G401 (cell line): ENCODE measurements at regions not wholly inside any gene's neighbourhood (a gene's known extent, or its start where the extent isn't known, plus 50 kb on each side); places are given as distances from the start of the nearest gene placed in this dataset.
"Not testable (repeated sequence)": the region's sequence is repeated elsewhere in the genome, so short reads cannot be mapped to it uniquely, and the experiment has no call there.

Experiments used
- DNase-seq: peaks from one replicate; pipeline ENCODE4 v3.0.0-alpha.2; 2015; ENCODE audit warnings: low spot score
- in situ Hi-C: cut with HindIII; loops from 2 replicates; pipeline ENCODE4 v1.10.0; 2016; ENCODE audit warnings: low sequenced_read_pairs, mixed read lengths

- DNase-seq = no peak
- in situ Hi-C loops = no loop called here
These were observed 290.2 kb upstream of the VCX start for GRCh38 chrX:7552760-7553159.

GRCh38 chrX:7546551-7547080 lies 296.4 kb upstream of the VCX start:
- in situ Hi-C loops = no loop called here
- no peak for DNase-seq

- DNase-seq = no peak
- in situ Hi-C loops = no loop called here
These were observed 297.4 kb upstream of the VCX start for GRCh38 chrX:7545564-7545963.

GRCh38 chrX:7542587-7543380 lies 300.2 kb upstream of the VCX start:
- in situ Hi-C loops = no loop called here

GRCh38 chrX:7522860-7523259 lies 320.1 kb upstream of the VCX start:
- in situ Hi-C loops = no loop called here

More at GRCh38 chrX:7542587-7543380, 300.2 kb upstream of the VCX start:
- no peak for DNase-seq

GRCh38 chrX:7515681-7516413 lies 327.1 kb upstream of the VCX start:
- DNase-seq = no peak
- in situ Hi-C loops = no loop called here

More at GRCh38 chrX:7522860-7523259, 320.1 kb upstream of the VCX start:
- DNase-seq = no peak

- in situ Hi-C loops = no loop called here
These were observed 327.9 kb upstream of the VCX start for GRCh38 chrX:7514871-7515599.

GRCh38 chrX:7512845-7513244 lies 330.1 kb upstream of the VCX start:
- in situ Hi-C loops = no loop called here
- no peak for DNase-seq

More at GRCh38 chrX:7514871-7515599, 327.9 kb upstream of the VCX start:
- no peak for DNase-seq

GRCh38 chrX:7503251-7503650 lies 339.7 kb upstream of the VCX start:
- no peak for DNase-seq
- in situ Hi-C loops = no loop called here

GRCh38 chrX:7500386-7500785 lies 342.6 kb upstream of the VCX start:
- DNase-seq = no peak
- in situ Hi-C loops = no loop called here

- in situ Hi-C loops = no loop called here
- no peak for DNase-seq
These were observed 338.6 kb upstream of the PUDP start for GRCh38 chrX:7486505-7486904.

- in situ Hi-C loops = no loop called here
- DNase-seq = no peak
These were observed 337.1 kb upstream of the PUDP start for GRCh38 chrX:7485061-7485460.

- in situ Hi-C loops = no loop called here
- no peak for DNase-seq
These were observed 332.8 kb upstream of the PUDP start for GRCh38 chrX:7480721-7481120.

- no peak for DNase-seq
These were observed 314.2 kb upstream of the PUDP start for GRCh38 chrX:7462110-7462509.

GRCh38 chrX:7461051-7461450 lies 313.1 kb upstream of the PUDP start:
- in situ Hi-C loops, DNase-seq: not testable (repeated sequence)

More at GRCh38 chrX:7462110-7462509, 314.2 kb upstream of the PUDP start:
- in situ Hi-C loops = no loop called here

- DNase-seq = no peak
These were observed 300.0 kb upstream of the PUDP start for GRCh38 chrX:7447801-7448499.

GRCh38 chrX:7446815-7447214 lies 298.9 kb upstream of the PUDP start:
- DNase-seq = no peak
- in situ Hi-C loops = no loop called here

More at GRCh38 chrX:7447801-7448499, 300.0 kb upstream of the PUDP start:
- in situ Hi-C loops = no loop called here

GRCh38 chrX:7444967-7445366 lies 297.0 kb upstream of the PUDP start:
- in situ Hi-C loops = no loop called here

GRCh38 chrX:7441586-7441985 lies 293.6 kb upstream of the PUDP start:
- DNase-seq = no peak
- in situ Hi-C loops = no loop called here

More at GRCh38 chrX:7444967-7445366, 297.0 kb upstream of the PUDP start:
- DNase-seq = no peak
